ENCODE measurements at regions not wholly inside any gene's neighbourhood (a gene's known extent, or its start where the extent isn't known, plus 50 kb on each side); places are given as distances from the start of the nearest gene placed in this dataset.

GRCh38 chr1:81681114-81681513, 119.6 kb upstream of the ADGRL2 start:
- no peak for TF ChIP-seq CTCF (IDR thresholded peaks at IDR 0.05)
- no peak for TF ChIP-seq ZFX (IDR thresholded peaks at IDR 0.05; ENCODE audit: borderline replicate concordance)
